Colonic mucosa (tissue), 4 donors: ENCODE measurements at regions not wholly inside any gene's neighbourhood (a gene's known extent, or its start where the extent isn't known, plus 50 kb on each side); places are given as distances from the start of the nearest gene placed in this dataset.

Experiments used
- DNase-seq: peaks from one replicate; pipeline ENCODE4 v3.0.0-alpha.2; 2020
- H3K27ac ChIP-seq: fragments of 200-600 bp; one replicate; pipeline ENCODE4 v1.8.0; 2021
- H3K27me3 ChIP-seq: fragments of 200-600 bp; one replicate; pipeline ENCODE4 v1.8.0; 2021
- H3K36me3 ChIP-seq: fragments of 200-600 bp; one replicate; pipeline ENCODE4 v1.8.0; 2021
- H3K4me1 ChIP-seq: fragments of 200-600 bp; one replicate; pipeline ENCODE4 v1.8.0; 2021; ENCODE audit warnings: mild to moderate bottlenecking
- H3K4me3 ChIP-seq: fragments of 200-600 bp; one replicate; pipeline ENCODE4 v1.8.0; 2021
- H3K9ac ChIP-seq, 2 donors: one replicate each; pipeline ENCODE4 v1.7.0; 2013; ENCODE audit warnings: control low read depth in 2 of 2, low read depth in 2 of 2, low read length in 2 of 2
- H3K9me3 ChIP-seq: fragments of 200-600 bp; one replicate; pipeline ENCODE4 v1.8.0; 2021
- CTCF ChIP-seq: fragments of 200-600 bp; IDR thresholded peaks from one replicate; pipeline ENCODE4 v1.8.0; 2022; ENCODE audit warnings: antibody characterized with exemption, mild to moderate bottlenecking
- intact Hi-C: fragments of 100-400 bp; cut with DNase I; formaldehyde crosslinking; loops from one replicate; pipeline ENCODE4 v1.14.1; 2022
- donor health status: healthy.
- donor health status: DM: no; HTN: no; CAD: no.
- donor health status: DM: no; HTN: no; CAD: no.

- Histone ChIP-seq H3K4me3 (no peak overlapping the region), H3K27ac (no peak overlapping the region), H3K27me3 (no peaks in the 10 kb centered on the region), H3K9ac (no peak overlapping the region), H3K36me3 (no peaks in the 10 kb centered on the region), H3K4me1 (no peaks in the 10 kb centered on the region), H3K9me3 (no peaks in the 10 kb centered on the region)
- TF ChIP-seq CTCF: no peak
- intact Hi-C loops: no loop called here
- DNase-seq: no peak
Observed at GRCh38 chrX:16429406-16429805, 220.6 kb upstream of the S100G start.

- no peak overlapping the region for H3K9ac ChIP-seq
- intact Hi-C loops: no loop called here
- no peak overlapping the region for H3K27ac ChIP-seq
- no peak overlapping the region for H3K4me3 ChIP-seq
- no peak for TF ChIP-seq CTCF
- no peaks in the 10 kb centered on the region for H3K4me1 ChIP-seq
- H3K36me3 ChIP-seq: no peaks in the 10 kb centered on the region
- no peaks in the 10 kb centered on the region for H3K27me3 ChIP-seq
- no peaks in the 10 kb centered on the region for H3K9me3 ChIP-seq
- no peak for DNase-seq
Observed at GRCh38 chrX:16431266-16431665, 218.7 kb upstream of the S100G start.

- no peaks in the 10 kb centered on the region for H3K27me3 ChIP-seq
- no peak for TF ChIP-seq CTCF
- intact Hi-C loops: no loop called here
- no peak for DNase-seq
- H3K36me3 ChIP-seq: no peaks in the 10 kb centered on the region
- H3K4me1 ChIP-seq: no peaks in the 10 kb centered on the region
- no peak overlapping the region for H3K9ac ChIP-seq
- no peaks in the 10 kb centered on the region for H3K9me3 ChIP-seq
- no peak overlapping the region for H3K27ac ChIP-seq
- H3K4me3 ChIP-seq: no peak overlapping the region
Observed at GRCh38 chrX:16433021-16433420, 216.9 kb upstream of the S100G start.

- Histone ChIP-seq H3K9ac (no peak overlapping the region), H3K36me3 (no peaks in the 10 kb centered on the region), H3K4me1 (no peaks in the 10 kb centered on the region), H3K27me3 (no peaks in the 10 kb centered on the region), H3K4me3 (no peak overlapping the region), H3K27ac (no peak overlapping the region), H3K9me3 (no peaks in the 10 kb centered on the region)
- intact Hi-C loops: loop anchor here (5.0 kb wide), 1 partner anchor 232 kb away; no protein-coding TSS in a partner anchor
- DNase-seq: no peak
- no peak for TF ChIP-seq CTCF
Observed at GRCh38 chrX:16435399-16435986, 214.5 kb upstream of the S100G start.

- intact Hi-C loops: loop anchor here (5.0 kb wide), 1 partner anchor 231 kb away; no protein-coding TSS in a partner anchor
- DNase-seq: peak; percentile 84
- no peaks in the 10 kb centered on the region for H3K36me3 ChIP-seq
- H3K9ac ChIP-seq: no peak overlapping the region
- H3K27ac ChIP-seq: no peak overlapping the region
- no peaks in the 10 kb centered on the region for H3K9me3 ChIP-seq
- TF ChIP-seq CTCF: peak; percentile 43
- no peaks in the 10 kb centered on the region for H3K4me1 ChIP-seq
- no peak overlapping the region for H3K4me3 ChIP-seq
- no peaks in the 10 kb centered on the region for H3K27me3 ChIP-seq
Observed at GRCh38 chrX:16436348-16437188, 213.4 kb upstream of the S100G start.
